Prostate gland (tissue), 2 donors: ENCODE measurements at regions not wholly inside any gene's neighbourhood (a gene's known extent, or its start where the extent isn't known, plus 50 kb on each side); places are given as distances from the start of the nearest gene placed in this dataset.

Experiments
- DNase-seq: peaks from one replicate; pipeline ENCODE4 v3.0.0-alpha.2; 2019; ENCODE audit warnings: low spot score
- H3K27ac ChIP-seq, 2 donors: fragments of 200-600 bp; sonication (generic); 2 replicates each; pipeline ENCODE4 v1.5.1; 2017 to 2019
- H3K27me3 ChIP-seq: fragments of 200-600 bp; sonication (generic); replicated peaks from 2 replicates; pipeline ENCODE4 v1.5.1; 2019; ENCODE audit not compliant: insufficient read depth
- H3K36me3 ChIP-seq, 2 donors: fragments of 200-600 bp; sonication (generic); 1 replicate in 1 of 2; 2 replicates in 1 of 2; pipeline versions ENCODE4 v1.5.1 to v1.8.1; 2017 to 2019
- H3K4me1 ChIP-seq: fragments of 200-600 bp; sonication (generic); replicated peaks from 2 replicates; pipeline ENCODE4 v1.5.1; 2019
- H3K4me3 ChIP-seq, 2 donors: fragments of 200-600 bp; sonication (generic); 2 replicates each; pipeline ENCODE4 v1.5.1; 2017 to 2019
- H3K9me3 ChIP-seq: fragments of 200-600 bp; sonication (generic); 2 replicates; pipeline ENCODE4 v1.5.1; 2017
- POLR2A ChIP-seq: fragments of 450-650 bp; IDR thresholded peaks from one replicate; pipeline ENCODE4 v1.6.1; 2016; ENCODE audit warnings: antibody characterized with exemption, mild to moderate bottlenecking
- POLR2AphosphoS5 ChIP-seq: sonication (generic); formaldehyde crosslinking; IDR thresholded peaks from one replicate; pipeline ENCODE4 v1.6.1; 2017; ENCODE audit warnings: antibody characterized with exemption
- WGBS: methylation state at CpG from one replicate; pipeline ENCODE4 v1.1.5; 2018; 5-methylcytosine and 5-hydroxymethylcytosine counted together
- intact Hi-C: fragments of 100-400 bp; cut with DNase I; formaldehyde crosslinking; loops from one replicate; pipeline ENCODE4 v1.14.2; 2022
- TF ChIP-seq, protein P1 (sequence below), 4 experiments: fragments of 200-600 bp in 2 of 4; fragments of 450-650 bp in 2 of 4; sonication (generic) in 2 of 4; IDR thresholded peaks; 1 replicate in 3 of 4; 2 replicates in 1 of 4; pipeline ENCODE4 v1.5.1; 2016 to 2019; ENCODE audit warnings: antibody characterized with exemption in 4 of 4, mild to moderate bottlenecking in 2 of 4, moderate library complexity in 2 of 4

DNA sequence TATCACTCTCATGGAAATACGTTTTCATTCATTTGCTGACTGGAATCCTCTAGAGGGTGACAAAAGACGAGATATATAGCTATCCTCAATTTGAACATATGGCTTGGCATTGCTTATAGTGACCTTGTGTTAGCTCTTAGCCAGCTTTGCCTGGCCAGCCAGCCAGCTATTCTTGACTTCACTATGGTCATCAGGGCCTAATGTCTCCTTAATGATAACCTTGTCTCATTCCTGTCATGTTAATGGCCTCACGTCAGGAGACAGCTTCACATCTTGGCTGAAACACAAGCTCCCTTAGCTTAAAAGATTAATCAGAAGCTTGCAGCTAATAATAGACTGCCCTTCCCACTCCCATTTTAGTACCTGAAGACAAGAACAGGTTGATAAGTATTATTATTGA lies 1517.5 kb upstream of the PIK3C3 start:
- Histone ChIP-seq H3K4me1 (no peaks in the 10 kb centered on the region), H3K36me3 (no peaks in the 10 kb centered on the region), H3K27me3 (no peaks in the 10 kb centered on the region), H3K9me3 (no peaks in the 10 kb centered on the region), H3K27ac (no peak overlapping the region), H3K4me3 (no peak overlapping the region)
- TF ChIP-seq, protein P1, sequence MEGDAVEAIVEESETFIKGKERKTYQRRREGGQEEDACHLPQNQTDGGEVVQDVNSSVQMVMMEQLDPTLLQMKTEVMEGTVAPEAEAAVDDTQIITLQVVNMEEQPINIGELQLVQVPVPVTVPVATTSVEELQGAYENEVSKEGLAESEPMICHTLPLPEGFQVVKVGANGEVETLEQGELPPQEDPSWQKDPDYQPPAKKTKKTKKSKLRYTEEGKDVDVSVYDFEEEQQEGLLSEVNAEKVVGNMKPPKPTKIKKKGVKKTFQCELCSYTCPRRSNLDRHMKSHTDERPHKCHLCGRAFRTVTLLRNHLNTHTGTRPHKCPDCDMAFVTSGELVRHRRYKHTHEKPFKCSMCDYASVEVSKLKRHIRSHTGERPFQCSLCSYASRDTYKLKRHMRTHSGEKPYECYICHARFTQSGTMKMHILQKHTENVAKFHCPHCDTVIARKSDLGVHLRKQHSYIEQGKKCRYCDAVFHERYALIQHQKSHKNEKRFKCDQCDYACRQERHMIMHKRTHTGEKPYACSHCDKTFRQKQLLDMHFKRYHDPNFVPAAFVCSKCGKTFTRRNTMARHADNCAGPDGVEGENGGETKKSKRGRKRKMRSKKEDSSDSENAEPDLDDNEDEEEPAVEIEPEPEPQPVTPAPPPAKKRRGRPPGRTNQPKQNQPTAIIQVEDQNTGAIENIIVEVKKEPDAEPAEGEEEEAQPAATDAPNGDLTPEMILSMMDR (IDR thresholded peaks at IDR 0.05), result no peak
- no peak for TF ChIP-seq POLR2A
- TF ChIP-seq POLR2AphosphoS5, result no peak
- intact Hi-C loops, result no loop called here
- DNase-seq, result no peak
- 67% methylated on average over 3 of the region's 3 CpGs for WGBS

DNA sequence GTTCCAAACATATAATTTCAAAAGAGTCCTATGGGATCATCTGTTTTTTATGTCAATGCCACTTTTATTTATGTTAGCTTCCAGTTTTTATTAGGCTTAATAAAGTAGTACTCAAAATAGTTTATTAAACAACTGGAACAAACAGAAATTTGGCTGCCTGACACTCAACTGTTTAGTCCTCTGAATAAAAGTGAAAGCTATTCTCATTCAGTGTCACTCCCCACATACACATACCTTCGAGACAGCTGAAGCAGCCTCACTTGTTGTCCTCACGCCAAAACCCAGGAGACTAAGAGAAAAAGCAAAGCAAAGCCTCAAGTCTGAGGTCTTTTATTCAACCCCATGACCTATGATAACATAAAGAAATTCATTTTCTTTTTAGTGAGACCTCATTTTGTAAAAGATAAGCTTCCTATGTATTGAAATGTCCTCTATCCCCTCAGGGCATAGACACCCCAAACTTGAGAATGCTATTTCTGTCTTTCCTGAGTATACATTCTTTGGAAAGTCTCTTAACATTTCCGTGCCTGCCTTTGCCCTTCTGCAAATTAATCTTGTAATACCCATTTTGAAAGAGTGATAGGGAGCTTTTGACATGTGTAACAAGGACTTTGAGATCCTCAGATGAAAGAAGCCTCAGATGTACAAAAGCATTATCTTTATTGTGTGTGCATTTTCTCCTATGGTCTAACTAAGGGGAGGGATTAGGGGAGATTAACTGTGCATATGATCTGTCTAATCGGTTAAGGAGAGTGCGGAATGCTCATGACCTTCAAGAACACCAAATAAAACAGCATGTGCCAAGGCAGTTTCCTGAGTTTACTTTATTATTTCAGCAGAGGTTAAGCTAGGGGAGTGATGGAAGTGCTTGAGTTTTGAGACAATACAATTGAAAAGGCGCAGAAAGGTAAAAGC lies 1523.7 kb upstream of the PIK3C3 start:
- WGBS, result 47% methylated on average over 6 of the region's 6 CpGs
- intact Hi-C loops, result no loop called here

DNA sequence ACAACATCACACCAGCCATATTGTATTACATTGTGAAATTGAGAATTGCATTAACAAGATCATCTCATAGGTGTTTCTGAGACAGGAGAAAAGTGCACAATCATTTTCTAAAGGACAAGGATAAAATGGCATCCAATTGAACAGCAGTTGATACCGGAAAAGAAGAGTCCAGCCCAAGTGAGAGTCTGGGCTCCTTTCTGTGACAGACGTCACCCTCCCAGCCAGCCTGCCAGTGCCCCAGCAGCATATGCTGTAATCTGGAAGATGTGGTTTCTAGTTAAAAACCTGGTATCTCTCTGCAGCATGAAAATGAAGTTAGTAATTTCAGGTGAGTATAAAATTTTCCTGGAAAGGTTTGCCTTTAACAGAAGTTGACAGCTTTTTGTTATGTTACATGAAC lies 1531.7 kb upstream of the PIK3C3 start:
- Histone ChIP-seq H3K4me1 (no peaks in the 10 kb centered on the region), H3K27me3 (no peaks in the 10 kb centered on the region), H3K36me3 (no peaks in the 10 kb centered on the region), H3K4me3 (no peak overlapping the region), H3K9me3 (no peaks in the 10 kb centered on the region), H3K27ac (no peak overlapping the region)
- DNase-seq, result no peak
- intact Hi-C loops, result no loop called here
- TF ChIP-seq, protein P1 (IDR thresholded peaks at IDR 0.05), result no peak
- no peak for TF ChIP-seq POLR2AphosphoS5
- no peak for TF ChIP-seq POLR2A
- 95% methylated on average over 2 of the region's 2 CpGs for WGBS

More for the DNA sequence above, 1523.7 kb upstream of the PIK3C3 start:
- no peak for DNase-seq
- Histone ChIP-seq H3K4me3 (no peak overlapping the region), H3K27me3 (no peaks in the 10 kb centered on the region), H3K36me3 (no peaks in the 10 kb centered on the region), H3K27ac (no peak overlapping the region), H3K9me3 (no peaks in the 10 kb centered on the region), H3K4me1 (no peaks in the 10 kb centered on the region)
- TF ChIP-seq, protein P1 (IDR thresholded peaks at IDR 0.05), result no peak
- TF ChIP-seq POLR2AphosphoS5 (no peak), POLR2A (no peak)

DNA sequence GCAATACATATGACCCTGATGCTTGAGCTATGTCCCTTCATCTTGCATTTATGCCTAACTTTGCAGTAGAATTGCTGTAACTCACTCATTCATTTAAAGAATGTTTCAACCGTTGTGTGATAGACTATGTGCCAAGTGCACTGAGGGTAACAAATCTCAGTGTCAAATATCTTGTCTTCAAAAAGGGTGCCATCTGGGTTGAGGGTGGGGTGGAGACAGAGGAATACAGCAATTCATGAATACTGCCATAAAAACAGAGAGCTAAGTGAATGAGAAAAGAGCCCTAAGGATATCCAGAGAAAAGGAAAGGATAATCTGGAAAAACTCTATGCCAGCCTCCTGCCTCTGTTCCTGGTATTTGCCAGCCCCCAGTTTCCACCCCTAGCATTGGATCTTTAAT lies 1534.4 kb upstream of the PIK3C3 start:
- DNase-seq, result no peak
- Histone ChIP-seq H3K27ac (no peak overlapping the region), H3K4me1 (no peaks in the 10 kb centered on the region), H3K4me3 (no peak overlapping the region), H3K9me3 (no peaks in the 10 kb centered on the region), H3K36me3 (no peaks in the 10 kb centered on the region), H3K27me3 (no peaks in the 10 kb centered on the region)
- WGBS, result 79% methylated on average over 1 of the region's 1 CpG
- intact Hi-C loops, result no loop called here
- TF ChIP-seq POLR2AphosphoS5 (no peak), POLR2A (no peak)

DNA sequence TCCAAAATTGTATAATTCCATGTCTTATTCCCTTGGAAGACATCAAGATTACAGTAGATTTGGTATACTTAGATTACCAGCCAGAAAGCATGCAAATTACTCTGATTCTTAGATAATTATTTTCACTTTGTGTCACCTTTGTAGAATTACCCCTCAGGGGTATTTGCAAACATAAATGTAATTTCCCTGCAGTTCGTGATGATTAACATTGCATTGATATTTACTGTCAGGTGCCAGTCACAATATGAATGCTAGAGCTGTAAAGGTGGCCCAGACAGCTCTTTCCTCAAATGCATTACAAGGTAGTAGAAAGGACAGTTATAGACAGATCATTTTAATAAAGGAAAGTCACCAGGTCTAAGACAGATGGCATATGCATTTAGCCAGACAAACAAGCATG lies 1537.5 kb upstream of the PIK3C3 start:
- Histone ChIP-seq H3K9me3 (no peaks in the 10 kb centered on the region), H3K4me3 (no peak overlapping the region), H3K27ac (no peak overlapping the region), H3K27me3 (no peaks in the 10 kb centered on the region), H3K36me3 (no peaks in the 10 kb centered on the region), H3K4me1 (no peaks in the 10 kb centered on the region)
- TF ChIP-seq POLR2AphosphoS5 (no peak), POLR2A (no peak)
- TF ChIP-seq, protein P1 (IDR thresholded peaks at IDR 0.05), result no peak
- intact Hi-C loops, result no loop called here
- 80% methylated on average over 1 of the region's 1 CpG for WGBS
- no peak for DNase-seq
